Esophagus muscularis mucosa (tissue), 3 donors: ENCODE measurements at regions not wholly inside any gene's neighbourhood (a gene's known extent, or its start where the extent isn't known, plus 50 kb on each side); places are given as distances from the start of the nearest gene placed in this dataset.

Experiments used
- POLR2A ChIP-seq: fragments of 450-650 bp; IDR thresholded peaks from one replicate; pipeline ENCODE4 v1.6.1; 2017; ENCODE audit warnings: antibody characterized with exemption, moderate library complexity, mild to moderate bottlenecking, low read depth
- TF ChIP-seq, protein P1 (sequence below), 3 experiments: fragments of 200-600 bp in 2 of 3; fragments of 450-650 bp in 1 of 3; sonication (generic) in 2 of 3; IDR thresholded peaks; one replicate each; pipeline ENCODE4 v1.5.1; 2017 to 2019; ENCODE audit warnings: antibody characterized with exemption in 3 of 3, mild to moderate bottlenecking in 2 of 3, moderate library complexity in 1 of 3

DNA sequence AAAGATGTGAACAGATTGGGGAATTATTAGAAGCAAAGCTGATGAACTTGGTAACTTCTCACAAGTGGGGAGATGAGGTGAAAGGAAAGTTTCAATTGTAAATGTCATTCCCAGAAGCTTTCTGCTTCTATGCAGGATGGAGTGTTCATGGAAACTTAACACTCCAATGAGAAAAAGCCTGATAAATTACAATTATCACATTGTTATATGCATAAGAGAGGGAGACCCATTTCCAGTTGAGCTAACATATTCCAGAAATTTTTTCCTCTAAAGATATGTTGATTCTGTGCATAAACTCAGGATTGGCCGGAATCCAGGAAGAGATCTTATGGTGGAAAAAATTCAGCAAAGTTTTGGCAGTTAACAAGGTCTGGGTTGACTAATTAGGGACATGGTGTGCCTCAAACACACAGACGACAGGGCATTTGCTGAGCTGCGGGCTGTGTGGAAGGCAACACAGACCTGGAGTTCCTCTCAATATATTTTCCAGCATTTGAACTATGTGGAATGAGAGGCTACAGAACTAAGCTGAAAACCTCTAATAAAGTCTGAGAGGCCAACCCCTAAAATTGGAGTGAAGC lies 64.9 kb upstream of the FGF14 start:
- TF ChIP-seq, protein P1, sequence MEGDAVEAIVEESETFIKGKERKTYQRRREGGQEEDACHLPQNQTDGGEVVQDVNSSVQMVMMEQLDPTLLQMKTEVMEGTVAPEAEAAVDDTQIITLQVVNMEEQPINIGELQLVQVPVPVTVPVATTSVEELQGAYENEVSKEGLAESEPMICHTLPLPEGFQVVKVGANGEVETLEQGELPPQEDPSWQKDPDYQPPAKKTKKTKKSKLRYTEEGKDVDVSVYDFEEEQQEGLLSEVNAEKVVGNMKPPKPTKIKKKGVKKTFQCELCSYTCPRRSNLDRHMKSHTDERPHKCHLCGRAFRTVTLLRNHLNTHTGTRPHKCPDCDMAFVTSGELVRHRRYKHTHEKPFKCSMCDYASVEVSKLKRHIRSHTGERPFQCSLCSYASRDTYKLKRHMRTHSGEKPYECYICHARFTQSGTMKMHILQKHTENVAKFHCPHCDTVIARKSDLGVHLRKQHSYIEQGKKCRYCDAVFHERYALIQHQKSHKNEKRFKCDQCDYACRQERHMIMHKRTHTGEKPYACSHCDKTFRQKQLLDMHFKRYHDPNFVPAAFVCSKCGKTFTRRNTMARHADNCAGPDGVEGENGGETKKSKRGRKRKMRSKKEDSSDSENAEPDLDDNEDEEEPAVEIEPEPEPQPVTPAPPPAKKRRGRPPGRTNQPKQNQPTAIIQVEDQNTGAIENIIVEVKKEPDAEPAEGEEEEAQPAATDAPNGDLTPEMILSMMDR (IDR thresholded peaks at IDR 0.05), result no peak
- TF ChIP-seq POLR2A, result no peak
